Ishikawa (cell line): ENCODE measurements at regions not wholly inside any gene's neighbourhood (a gene's known extent, or its start where the extent isn't known, plus 50 kb on each side); places are given as distances from the start of the nearest gene placed in this dataset.

Experiments used
- CEBPB ChIP-seq: IDR thresholded peaks from 2 replicates; pipeline ENCODE4 v1.6.1; 2012
- CREB1 ChIP-seq: IDR thresholded peaks from 2 replicates; pipeline ENCODE4 v1.6.1; 2012; ENCODE audit warnings: low read depth
- EGR1 ChIP-seq: IDR thresholded peaks from 2 replicates; pipeline ENCODE4 v1.6.1; 2012
- EP300 ChIP-seq: IDR thresholded peaks from 2 replicates; pipeline ENCODE4 v1.6.1; 2012; ENCODE audit warnings: borderline replicate concordance
- FOXM1 ChIP-seq: IDR thresholded peaks from 2 replicates; pipeline ENCODE4 v1.6.1; 2012; ENCODE audit warnings: low read depth, borderline replicate concordance
- NFIC ChIP-seq: IDR thresholded peaks from 2 replicates; pipeline ENCODE4 v1.6.1; 2012
- RAD21 ChIP-seq: IDR thresholded peaks from 2 replicates; pipeline ENCODE4 v1.6.1; 2012; ENCODE audit warnings: low read depth
- REST ChIP-seq: IDR thresholded peaks from 2 replicates; pipeline ENCODE4 v1.6.1; 2012; ENCODE audit warnings: low read depth, mild to moderate bottlenecking
- TAF1 ChIP-seq: IDR thresholded peaks from 2 replicates; pipeline ENCODE4 v1.6.1; 2012; ENCODE audit warnings: low read depth, mild to moderate bottlenecking
- TCF12 ChIP-seq: IDR thresholded peaks from 2 replicates; pipeline ENCODE4 v1.6.1; 2012; ENCODE audit warnings: low read depth
- TEAD4 ChIP-seq: IDR thresholded peaks from 2 replicates; pipeline ENCODE4 v1.6.1; 2012
- YY1 ChIP-seq: IDR thresholded peaks from 2 replicates; pipeline ENCODE4 v1.6.1; 2012; ENCODE audit warnings: low read depth
- ZBTB7A ChIP-seq: IDR thresholded peaks from 2 replicates; pipeline ENCODE4 v1.6.1; 2012; ENCODE audit warnings: low read depth
- TF ChIP-seq, protein P1 (sequence below): IDR thresholded peaks from 2 replicates; pipeline ENCODE4 v1.6.1; 2012
- TF ChIP-seq, protein P2 (sequence below): IDR thresholded peaks from 2 replicates; pipeline ENCODE4 v1.6.1; 2012

- TF ChIP-seq, protein P1, sequence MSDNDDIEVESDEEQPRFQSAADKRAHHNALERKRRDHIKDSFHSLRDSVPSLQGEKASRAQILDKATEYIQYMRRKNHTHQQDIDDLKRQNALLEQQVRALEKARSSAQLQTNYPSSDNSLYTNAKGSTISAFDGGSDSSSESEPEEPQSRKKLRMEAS = no peak
- TF ChIP-seq CEBPB = no peak
- no peak for TF ChIP-seq CREB1
These were observed 142.0 kb downstream of the TMEM30B start for GRCh38 chr14:61139006-61139599.

GRCh38 chr14:61132894-61133293, 148.2 kb downstream of the TMEM30B start:
- TF ChIP-seq CEBPB (no peak), CREB1 (no peak), YY1 (no peak)
- TF ChIP-seq, protein P2, sequence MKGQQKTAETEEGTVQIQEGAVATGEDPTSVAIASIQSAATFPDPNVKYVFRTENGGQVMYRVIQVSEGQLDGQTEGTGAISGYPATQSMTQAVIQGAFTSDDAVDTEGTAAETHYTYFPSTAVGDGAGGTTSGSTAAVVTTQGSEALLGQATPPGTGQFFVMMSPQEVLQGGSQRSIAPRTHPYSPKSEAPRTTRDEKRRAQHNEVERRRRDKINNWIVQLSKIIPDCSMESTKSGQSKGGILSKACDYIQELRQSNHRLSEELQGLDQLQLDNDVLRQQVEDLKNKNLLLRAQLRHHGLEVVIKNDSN = no peak

DNA sequence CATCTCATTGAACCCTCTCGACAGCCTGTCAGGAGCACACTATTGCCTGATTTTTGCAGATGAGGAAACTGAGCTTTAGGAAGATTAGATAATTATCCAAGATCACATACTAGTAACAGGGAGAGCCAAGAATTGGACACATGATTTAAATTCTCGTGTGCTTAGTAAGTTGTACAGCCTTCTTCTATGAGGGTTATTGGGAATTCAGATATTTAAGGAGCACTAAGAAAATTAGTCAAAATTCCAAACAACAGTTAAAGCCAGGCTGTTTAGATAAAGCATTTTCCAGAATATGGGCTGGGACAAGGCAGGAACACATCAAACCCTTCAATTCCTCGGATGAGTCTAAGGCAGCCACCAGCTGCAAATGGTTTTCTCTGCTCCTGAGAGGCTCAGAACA, 148.8 kb downstream of the TMEM30B start:
- TF ChIP-seq CEBPB (no peak), NFIC (no peak), TAF1 (no peak), EGR1 (no peak)

DNA sequence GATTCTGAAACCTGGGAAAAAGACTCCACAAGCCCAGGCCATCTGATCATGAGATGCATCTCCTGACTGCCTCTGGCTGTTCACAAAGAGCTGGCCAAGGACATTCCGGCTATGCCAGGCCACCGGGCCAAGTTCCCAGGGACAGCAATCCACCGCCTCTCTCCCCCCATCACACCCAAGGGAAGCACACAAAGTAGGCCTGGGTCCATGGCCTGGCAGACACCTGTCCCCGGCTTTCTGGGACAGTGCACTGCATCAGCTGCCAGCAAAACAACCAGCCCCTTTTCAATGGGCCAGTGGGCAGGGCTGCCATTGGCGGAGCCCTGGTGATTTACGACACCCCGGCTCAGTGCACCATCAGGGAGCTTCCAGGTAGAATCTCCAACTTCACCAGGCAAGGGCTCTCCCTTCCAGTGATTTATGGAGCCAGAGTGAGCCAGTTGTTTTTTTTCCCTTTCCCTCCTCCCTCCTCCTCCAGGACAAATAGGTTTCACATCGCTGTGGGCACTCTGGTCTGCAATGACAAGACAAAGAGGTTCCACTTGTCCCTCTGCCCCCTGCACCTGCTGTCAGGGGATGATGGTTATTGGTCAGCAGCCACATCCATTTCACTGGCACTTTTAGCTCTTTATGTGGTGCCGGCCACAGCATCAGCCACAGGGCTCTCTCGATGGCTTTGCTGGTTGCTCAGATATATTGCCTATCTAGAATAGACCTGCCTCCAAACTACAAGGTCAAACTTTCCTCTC, 149.6 kb downstream of the SLC38A6 start:
- TF ChIP-seq REST (no peak), FOXM1 (no peak), CREB1 (no peak)

- TF ChIP-seq YY1 (no peak), NFIC (no peak), TAF1 (no peak)
These were observed 148.2 kb downstream of the SLC38A6 start for GRCh38 chr14:61129168-61129745.

DNA sequence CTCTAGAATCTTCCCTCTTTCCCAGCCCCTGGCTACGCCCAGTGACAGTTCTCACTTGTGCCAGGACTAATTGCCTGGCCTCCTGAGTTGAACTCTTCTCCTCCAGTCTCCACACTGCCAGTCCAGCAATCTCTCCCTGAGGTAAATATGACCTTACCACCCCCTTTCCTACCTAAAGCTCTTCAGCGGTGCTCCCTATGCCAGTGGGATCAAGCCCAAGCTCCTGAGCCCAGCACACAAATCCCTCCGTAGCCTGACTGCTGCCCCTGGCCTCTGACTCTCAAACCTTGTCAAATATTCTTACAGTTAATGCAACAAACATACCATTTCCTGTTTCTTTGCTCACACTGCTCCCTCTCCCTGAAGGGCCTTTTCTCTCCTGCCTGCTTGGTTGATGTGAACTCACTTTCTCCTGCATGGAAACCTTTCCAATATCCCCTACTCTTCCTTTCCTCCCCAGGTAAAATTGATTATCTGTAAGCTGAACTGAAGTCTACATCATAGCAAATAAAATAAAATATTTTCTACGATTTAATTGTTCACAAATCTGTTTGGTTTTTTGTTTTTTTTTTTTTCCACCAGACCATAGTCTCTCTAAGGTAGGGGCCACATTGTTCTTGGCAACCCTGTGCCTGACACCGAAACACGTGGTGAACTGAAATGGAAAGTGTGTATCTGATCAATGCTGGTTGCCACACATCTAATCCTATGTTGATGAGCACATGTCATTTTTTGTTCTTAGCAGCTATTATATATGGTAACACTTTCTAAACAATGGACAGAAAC, 147.5 kb downstream of the SLC38A6 start:
- no peak for TF ChIP-seq RAD21
- no peak for TF ChIP-seq REST
- no peak for TF ChIP-seq FOXM1
- no peak for TF ChIP-seq NFIC
- TF ChIP-seq EP300 = no peak
- no peak for TF ChIP-seq CREB1
- no peak for TF ChIP-seq CEBPB
- TF ChIP-seq EGR1 = no peak
- no peak for TF ChIP-seq YY1
- TF ChIP-seq, protein P1 = no peak
- TF ChIP-seq, protein P2 = no peak
- no peak for TF ChIP-seq TAF1
- TF ChIP-seq TEAD4 = no peak
- no peak for TF ChIP-seq TCF12
- no peak for TF ChIP-seq ZBTB7A
